HCT116 (cell line): ENCODE measurements at regions not wholly inside any gene's neighbourhood (a gene's known extent, or its start where the extent isn't known, plus 50 kb on each side); places are given as distances from the start of the nearest gene placed in this dataset.

Experiments used
- ATAC-seq: fragments of 200-7000 bp; cut with Tn5 transposase; 2 replicates; pipeline ENCODE4 v1.9.1; 2020; ENCODE audit warnings: mild to moderate bottlenecking, moderate library complexity
- BruUV-seq: library from RNA; stranded (reverse); fragments of 400-500 nt; replicated peaks from 2 replicates; lab custom pipeline; 2021; lab: Mats Ljungman, UMichigan
- CTCF ChIA-PET: fragments of 300-600 bp; sonication (Branson Sonifier 250); formaldehyde crosslinking; loops from one replicate; lab custom pipeline; 2021; ENCODE audit warnings: antibody characterized with exemption; lab: Charles Lee
- POLR2A ChIA-PET: fragments of 300-600, 350-600 bp; sonication (Branson Sonifier 250); formaldehyde crosslinking; loops from one replicate; lab custom pipeline; 2021; ENCODE audit warnings: antibody characterized with exemption; lab: Charles Lee
- RAD21 ChIA-PET, 2 experiments: fragments of 300-600 bp; sonication (Branson Sonifier 250); formaldehyde crosslinking; loops; one replicate each; lab custom pipeline; 2023; ENCODE audit warnings: low total read pairs in 2 of 2; ENCODE audit not compliant: uncharacterized antibody in 2 of 2, unreplicated experiment in 2 of 2, low non-redundant PET in 1 of 2; lab: Charles Lee
- DNase-seq: peaks from one replicate; pipeline ENCODE4 v3.0.0-alpha.2; 2010; ENCODE audit warnings: low read depth, low spot score
- H2AFZ ChIP-seq: fragments of 200-600 bp; shearing (Covaris generic), sonication (generic); 2 replicates; pipeline ENCODE4 v1.6.1; 2017; ENCODE audit warnings: low read depth, mixed run types, mixed read lengths, antibody characterized with exemption, low read length; ENCODE audit not compliant: poor library complexity, severe bottlenecking
- H3K27ac ChIP-seq: 2 replicates; pipeline ENCODE4 v1.5.1; 2012; ENCODE audit warnings: low read depth, low read length
- H3K27me3 ChIP-seq: fragments of 200-600 bp; sonication (generic); 2 replicates; pipeline ENCODE4 v1.6.1; 2016; ENCODE audit warnings: mixed run types, low read length, mixed read lengths; ENCODE audit not compliant: insufficient read depth
- H3K36me3 ChIP-seq, 2 experiments: fragments of 200-500 bp in 1 of 2; fragments of 200-600 bp in 1 of 2; sonication (Bioruptor generic) in 1 of 2; sonication (generic) in 1 of 2; 2 replicates each; pipeline versions ENCODE4 v1.5.1 to v1.6.1; 2014 to 2016; ENCODE audit warnings: low read length in 2 of 2, inconsistent platforms in 1 of 2, mixed read lengths in 1 of 2, mixed run types in 1 of 2; ENCODE audit not compliant: insufficient read depth in 2 of 2, control insufficient read depth in 1 of 2
- H3K4me1 ChIP-seq, 2 experiments: fragments of 200-600 bp in 1 of 2; sonication (generic) in 1 of 2; 2 replicates each; pipeline versions ENCODE4 v1.5.1 to v1.6.1; 2012 to 2017; ENCODE audit warnings: low read length in 2 of 2, inconsistent platforms in 1 of 2, mild to moderate bottlenecking in 1 of 2, mixed read lengths in 1 of 2, mixed run types in 1 of 2, moderate library complexity in 1 of 2; ENCODE audit not compliant: insufficient read depth in 2 of 2, control insufficient read depth in 1 of 2
- H3K4me2 ChIP-seq: fragments of 200-600 bp; sonication (generic); 2 replicates; pipeline ENCODE4 v1.6.1; 2017; ENCODE audit warnings: mixed run types, low read length, mixed read lengths
- H3K4me3 ChIP-seq, 2 experiments: fragments of 200-600 bp in 1 of 2; sonication (generic) in 1 of 2; replicated peaks in 1 of 2; 2 replicates each; pipeline ENCODE4 v1.5.1; 2011 to 2016; ENCODE audit warnings: low read length in 2 of 2, control low read depth in 1 of 2, low read depth in 1 of 2, mild to moderate bottlenecking in 1 of 2, mixed read lengths in 1 of 2, mixed run types in 1 of 2
- H3K79me2 ChIP-seq: fragments of 200-600 bp; sonication (generic); 2 replicates; pipeline ENCODE4 v1.6.1; 2017; ENCODE audit warnings: mild to moderate bottlenecking, mixed run types, low read length, moderate library complexity, mixed read lengths; ENCODE audit not compliant: insufficient read depth
- H3K9ac ChIP-seq: fragments of 200-600 bp; sonication (generic); 2 replicates; pipeline ENCODE4 v1.6.1; 2016; ENCODE audit warnings: low read length, mixed read lengths
- H3K9me2 ChIP-seq: fragments of 200-600 bp; sonication (generic), shearing (Covaris generic); 2 replicates; pipeline ENCODE4 v1.6.1; 2017; ENCODE audit warnings: mixed run types, mild to moderate bottlenecking, moderate library complexity; ENCODE audit not compliant: insufficient read depth
- H3K9me3 ChIP-seq, 2 experiments: fragments of 200-500 bp in 1 of 2; fragments of 200-600 bp in 1 of 2; sonication (Bioruptor generic) in 1 of 2; sonication (generic) in 1 of 2; 2 replicates each; pipeline ENCODE4 v1.6.1; 2014 to 2017; ENCODE audit warnings: low read length in 2 of 2, mixed read lengths in 2 of 2, inconsistent platforms in 1 of 2, low read depth in 1 of 2, mild to moderate bottlenecking in 1 of 2, mixed run types in 1 of 2, moderate library complexity in 1 of 2; ENCODE audit not compliant: control insufficient read depth in 1 of 2, insufficient read depth in 1 of 2
- H4K20me1 ChIP-seq: fragments of 200-600 bp; sonication (generic), shearing (Covaris generic); 2 replicates; pipeline ENCODE4 v1.6.1; 2017; ENCODE audit warnings: mixed run types, mild to moderate bottlenecking, moderate library complexity; ENCODE audit not compliant: insufficient read depth
- CBX3 ChIP-seq: IDR thresholded peaks from 2 replicates; pipeline ENCODE4 v1.6.1; 2012; ENCODE audit warnings: low read depth
- CTCF ChIP-seq, 3 experiments: fragments of 200-600 bp in 1 of 3; sonication (generic) in 1 of 3; IDR thresholded peaks in 2 of 3; conservative IDR thresholded peaks in 1 of 3; 2 replicates each; pipeline ENCODE4 v1.5.1; 2012 to 2017; ENCODE audit warnings: low read depth in 2 of 3, low read length in 2 of 3, antibody characterized with exemption in 1 of 3, borderline replicate concordance in 1 of 3, control low read depth in 1 of 3, mild to moderate bottlenecking in 1 of 3, mixed read lengths in 1 of 3, mixed run types in 1 of 3, moderate library complexity in 1 of 3; ENCODE audit not compliant: insufficient read depth in 1 of 3
- EGR1 ChIP-seq: IDR thresholded peaks from 2 replicates; pipeline ENCODE4 v1.6.1; 2012; ENCODE audit warnings: low read depth
- ELF1 ChIP-seq: IDR thresholded peaks from 2 replicates; pipeline ENCODE4 v1.6.1; 2012; ENCODE audit warnings: low read depth, borderline replicate concordance
- EZH2 ChIP-seq: fragments of 200-600 bp; sonication (generic); IDR thresholded peaks from 2 replicates; pipeline ENCODE4 v1.6.1; 2017; ENCODE audit warnings: antibody characterized with exemption, mixed run types
- EZH2phosphoT487 ChIP-seq: fragments of 200-600 bp; IDR thresholded peaks from 2 replicates; pipeline ENCODE4 v1.6.1; 2018; ENCODE audit warnings: antibody characterized with exemption, borderline replicate concordance
- RAD21 ChIP-seq: IDR thresholded peaks from 2 replicates; pipeline ENCODE4 v1.6.1; 2012; ENCODE audit warnings: low read depth, mild to moderate bottlenecking
- SIN3A ChIP-seq: IDR thresholded peaks from 2 replicates; pipeline ENCODE4 v1.6.1; 2012; ENCODE audit warnings: low read depth
- SP1 ChIP-seq: IDR thresholded peaks from 2 replicates; pipeline ENCODE4 v1.6.1; 2012; ENCODE audit warnings: low read depth
- TCF7L2 ChIP-seq: IDR thresholded peaks from 2 replicates; pipeline ENCODE4 v1.7.0; 2011; ENCODE audit warnings: borderline replicate concordance, inconsistent platforms; ENCODE audit not compliant: insufficient read depth, insufficient read length; ENCODE audit errors: extremely low read depth
- YY1 ChIP-seq: IDR thresholded peaks from 2 replicates; pipeline ENCODE4 v1.6.1; 2011; ENCODE audit warnings: low read length, low read depth, moderate library complexity, mild to moderate bottlenecking; ENCODE audit not compliant: insufficient replicate concordance; ENCODE audit errors: extremely low read depth
- ZNF274 ChIP-seq: fragments of 200-500 bp; sonication (Bioruptor generic); IDR thresholded peaks from 2 replicates; pipeline ENCODE4 v1.6.1; 2014; ENCODE audit warnings: mild to moderate bottlenecking, low read depth, low read length, inconsistent platforms
- intact Hi-C: fragments of 100-400 bp; cut with micrococcal nuclease; formaldehyde crosslinking; loops from 2 replicates; pipeline ENCODE4 v1.10.0; 2022
- TF ChIP-seq, protein P1 (sequence below): IDR thresholded peaks from 2 replicates; pipeline ENCODE4 v1.6.1; 2012

DNA sequence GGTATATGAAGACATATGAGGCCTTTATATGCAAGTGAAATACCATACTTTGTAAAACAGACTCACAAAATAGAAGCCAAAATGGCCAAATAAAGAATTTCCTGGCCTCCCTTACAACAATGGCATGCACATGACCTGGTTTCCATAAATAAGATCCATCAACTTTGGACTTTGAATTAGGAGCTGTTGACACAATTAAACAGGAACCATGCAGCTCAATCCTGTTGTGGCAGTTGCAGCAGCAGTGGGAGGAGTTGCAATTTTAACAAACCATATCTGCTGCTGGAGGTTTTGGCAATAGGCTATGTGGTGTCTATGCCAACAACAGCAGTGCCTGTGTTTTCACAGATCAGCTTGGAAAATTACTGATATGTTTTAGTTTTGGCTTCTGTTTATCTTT is 818.6 kb downstream of the FAM181B start:
- H3K4me1 ChIP-seq, result no peaks in the 10 kb centered on the region
- RAD21 ChIA-PET, result no interaction called here
- H3K4me2 ChIP-seq, result no peak overlapping the region
- H3K27me3 ChIP-seq, result no peaks in the 10 kb centered on the region
- H3K9me2 ChIP-seq, result no peaks in the 10 kb centered on the region
- POLR2A ChIA-PET, result no interaction called here
- TF ChIP-seq TCF7L2 (no peak), CTCF (IDR thresholded peaks at IDR 0.05 in 2 of 3, conservative IDR thresholded peaks at IDR 0.05 in 1 of 3; ENCODE audit: borderline replicate concordance in 1 of 3, insufficient read depth in 1 of 3, low read depth in 2 of 3, low read length in 2 of 3) (no peak), SP1 (no peak), ELF1 (no peak), EZH2 (no peak), EZH2phosphoT487 (no peak), SIN3A (no peak), YY1 (no peak), ZNF274 (no peak), CBX3 (no peak), EGR1 (no peak), RAD21 (no peak)
- TF ChIP-seq, protein P1, sequence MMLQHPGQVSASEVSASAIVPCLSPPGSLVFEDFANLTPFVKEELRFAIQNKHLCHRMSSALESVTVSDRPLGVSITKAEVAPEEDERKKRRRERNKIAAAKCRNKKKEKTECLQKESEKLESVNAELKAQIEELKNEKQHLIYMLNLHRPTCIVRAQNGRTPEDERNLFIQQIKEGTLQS, result no peak
- TF ChIP-seq, all 23 proteins: peak for 0
- Histone ChIP-seq H3K27ac (no peak overlapping the region), H2AFZ (no peak overlapping the region), H3K4me3 (no peak overlapping the region), H3K36me3 (no peaks in the 10 kb centered on the region), H3K9me3 (peaks cover 0 to 9% of the 10 kb centered on the region in 2 experiments), H4K20me1 (no peaks in the 10 kb centered on the region), H3K9ac (no peak overlapping the region), H3K79me2 (no peaks in the 10 kb centered on the region)
- ATAC-seq (no peak), DNase-seq (no peak)
- intact Hi-C loops, result no loop called here
- no TSS peak for BruUV-seq
- CTCF ChIA-PET, result no interaction called here
